Left lung (tissue), 4 donors: ENCODE measurements at regions not wholly inside any gene's neighbourhood (a gene's known extent, or its start where the extent isn't known, plus 50 kb on each side); places are given as distances from the start of the nearest gene placed in this dataset.

ENCODE experiments used
- ATAC-seq: fragments of 200-7000 bp; cut with Tn5 transposase; one replicate; pipeline ENCODE4 v1.9.1; 2020; ENCODE audit warnings: moderate library complexity
- DNase-seq, 4 donors: peaks; one replicate each; pipeline ENCODE4 v3.0.0-alpha.2; 2013 to 2020
- H3K27ac ChIP-seq, 2 donors: fragments of 200-600 bp; sonication (generic) in 1 of 2; one replicate each; pipeline versions ENCODE4 v1.5.0 to v1.8.0; 2020 to 2021
- H3K27me3 ChIP-seq, 2 donors: fragments of 200-600 bp; sonication (generic) in 1 of 2; one replicate each; pipeline versions ENCODE4 v1.5.0 to v1.8.0; 2020 to 2021
- H3K36me3 ChIP-seq, 2 donors: fragments of 200-600 bp; sonication (generic) in 1 of 2; one replicate each; pipeline versions ENCODE4 v1.5.0 to v1.8.0; 2020 to 2021
- H3K4me1 ChIP-seq, 2 donors: fragments of 200-600 bp; one replicate each; pipeline ENCODE4 v1.8.0; 2021
- H3K4me3 ChIP-seq, 2 donors: fragments of 200-600 bp; sonication (generic) in 1 of 2; one replicate each; pipeline versions ENCODE4 v1.5.0 to v1.8.0; 2020 to 2021; ENCODE audit warnings: mild to moderate bottlenecking in 1 of 2
- H3K9me3 ChIP-seq, 2 donors: fragments of 200-600 bp; sonication (generic) in 1 of 2; one replicate each; pipeline versions ENCODE4 v1.5.0 to v1.8.0; 2020 to 2021
- intact Hi-C, 2 donors: fragments of 100-400 bp; cut with DNase I; formaldehyde crosslinking; loops; one replicate each; pipeline versions ENCODE4 v1.11.2 to v1.14.2; 2022
- TF ChIP-seq, protein P1 (sequence below), 2 donors: fragments of 200-600 bp; sonication (generic) in 1 of 2; IDR thresholded peaks; one replicate each; pipeline versions ENCODE4 v1.5.0 to v1.8.0; 2021; ENCODE audit warnings: antibody characterized with exemption in 2 of 2
- donor health status: DM: no; HTN: yes; CAD: no.
- donor health status: DM: no; HTN: no; CAD: no.

DNA sequence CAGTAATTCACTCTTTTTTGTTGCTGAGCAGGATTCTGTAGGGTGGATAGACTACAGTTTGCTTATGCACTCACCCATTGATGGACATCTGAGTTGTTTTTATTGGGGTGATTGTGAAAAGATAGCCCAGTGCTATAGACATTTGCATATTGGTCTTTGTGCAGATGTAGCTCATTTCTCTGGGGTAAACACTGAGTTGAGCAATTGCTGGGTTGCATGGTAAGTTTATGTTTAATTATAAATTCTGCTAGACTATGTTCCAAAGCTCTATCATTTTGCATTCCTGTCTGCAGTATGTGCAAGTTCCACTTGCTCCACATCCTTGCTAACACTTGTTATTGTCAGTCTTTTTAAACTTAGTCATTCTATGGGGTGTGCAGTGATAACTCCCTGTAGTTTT, 65.4 kb upstream of the RFLNA start:
- H3K27ac ChIP-seq = no peak overlapping the region
- ATAC-seq (no peak), DNase-seq (no peak)
- TF ChIP-seq, protein P1, sequence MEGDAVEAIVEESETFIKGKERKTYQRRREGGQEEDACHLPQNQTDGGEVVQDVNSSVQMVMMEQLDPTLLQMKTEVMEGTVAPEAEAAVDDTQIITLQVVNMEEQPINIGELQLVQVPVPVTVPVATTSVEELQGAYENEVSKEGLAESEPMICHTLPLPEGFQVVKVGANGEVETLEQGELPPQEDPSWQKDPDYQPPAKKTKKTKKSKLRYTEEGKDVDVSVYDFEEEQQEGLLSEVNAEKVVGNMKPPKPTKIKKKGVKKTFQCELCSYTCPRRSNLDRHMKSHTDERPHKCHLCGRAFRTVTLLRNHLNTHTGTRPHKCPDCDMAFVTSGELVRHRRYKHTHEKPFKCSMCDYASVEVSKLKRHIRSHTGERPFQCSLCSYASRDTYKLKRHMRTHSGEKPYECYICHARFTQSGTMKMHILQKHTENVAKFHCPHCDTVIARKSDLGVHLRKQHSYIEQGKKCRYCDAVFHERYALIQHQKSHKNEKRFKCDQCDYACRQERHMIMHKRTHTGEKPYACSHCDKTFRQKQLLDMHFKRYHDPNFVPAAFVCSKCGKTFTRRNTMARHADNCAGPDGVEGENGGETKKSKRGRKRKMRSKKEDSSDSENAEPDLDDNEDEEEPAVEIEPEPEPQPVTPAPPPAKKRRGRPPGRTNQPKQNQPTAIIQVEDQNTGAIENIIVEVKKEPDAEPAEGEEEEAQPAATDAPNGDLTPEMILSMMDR (IDR thresholded peaks at IDR 0.05) = no peak
- H3K4me3 ChIP-seq = no peak overlapping the region
- no peaks in the 10 kb centered on the region for H3K36me3 ChIP-seq
- intact Hi-C loops = no loop called here
- H3K9me3 ChIP-seq = peaks cover 0 to 4% of the 10 kb centered on the region in 2 donors
- H3K4me1 ChIP-seq = peaks cover 8 to 14% of the 10 kb centered on the region in 2 donors
- no peaks in the 10 kb centered on the region for H3K27me3 ChIP-seq

- H3K27ac ChIP-seq = no peak overlapping the region
- ATAC-seq = no peak
- TF ChIP-seq, protein P1 (IDR thresholded peaks at IDR 0.05) = no peak
- intact Hi-C loops = no loop called here
- H3K27me3 ChIP-seq = no peaks in the 10 kb centered on the region
- H3K9me3 ChIP-seq = peaks cover 0 to 4% of the 10 kb centered on the region in 2 donors
- DNase-seq = no peak
- H3K4me1 ChIP-seq = peaks cover 8 to 14% of the 10 kb centered on the region in 2 donors
- no peak overlapping the region for H3K4me3 ChIP-seq
- no peaks in the 10 kb centered on the region for H3K36me3 ChIP-seq
These were observed 64.7 kb upstream of the RFLNA start for GRCh38 chr12:124230117-124230757.

DNA sequence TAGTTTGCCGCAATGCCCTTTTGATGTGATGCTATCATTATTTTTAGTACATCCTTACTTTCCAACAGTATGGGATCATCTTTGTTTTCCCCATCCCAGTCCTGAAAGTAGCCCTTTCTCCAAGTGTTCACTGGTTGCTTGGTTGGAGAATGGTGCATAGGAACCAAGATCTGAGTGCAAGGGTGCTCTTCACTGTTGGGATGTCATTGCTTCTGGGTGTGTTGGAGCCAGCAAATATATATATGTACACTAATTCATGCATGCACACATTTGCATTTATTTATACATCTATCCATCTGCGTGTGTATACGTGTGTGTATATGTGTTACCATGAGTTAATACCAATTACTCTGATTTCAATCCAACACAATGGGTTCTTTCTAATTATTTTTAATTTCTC, 64.1 kb upstream of the RFLNA start:
- intact Hi-C loops = no loop called here
- Histone ChIP-seq H3K27ac (no peak overlapping the region), H3K27me3 (no peaks in the 10 kb centered on the region), H3K4me3 (no peak overlapping the region), H3K9me3 (peaks cover 0 to 4% of the 10 kb centered on the region in 2 donors), H3K4me1 (peaks cover 8 to 14% of the 10 kb centered on the region in 2 donors), H3K36me3 (no peaks in the 10 kb centered on the region)
- DNase-seq (no peak), ATAC-seq (no peak)
- TF ChIP-seq, protein P1 (IDR thresholded peaks at IDR 0.05) = no peak

- Histone ChIP-seq H3K9me3 (peaks cover 0 to 4% of the 10 kb centered on the region in 2 donors), H3K27me3 (no peaks in the 10 kb centered on the region), H3K4me3 (no peak overlapping the region), H3K36me3 (no peaks in the 10 kb centered on the region), H3K27ac (peak overlapping the region; percentile 34 to 57), H3K4me1 (peaks cover 8 to 14% of the 10 kb centered on the region in 2 donors)
- TF ChIP-seq, protein P1 (IDR thresholded peaks at IDR 0.05) = no peak
- DNase-seq = peak in 3 of 4 donors; percentile 72 to 85 (median 77)
- intact Hi-C loops = no loop called here
- peak; percentile 88 for ATAC-seq
These were observed 62.8 kb upstream of the RFLNA start for GRCh38 chr12:124231980-124232653.

GRCh38 chr12:124232654-124232987, 62.3 kb upstream of the RFLNA start:
- no peak for ATAC-seq
- Histone ChIP-seq H3K27me3 (no peaks in the 10 kb centered on the region), H3K27ac (peak overlapping the region; percentile 34 to 57), H3K36me3 (no peaks in the 10 kb centered on the region), H3K4me3 (no peak overlapping the region), H3K4me1 (peaks cover 8 to 14% of the 10 kb centered on the region in 2 donors), H3K9me3 (peaks cover 0 to 4% of the 10 kb centered on the region in 2 donors)
- intact Hi-C loops = no loop called here
- TF ChIP-seq, protein P1 (IDR thresholded peaks at IDR 0.05) = no peak
- DNase-seq = no peak
